ENCODE measurements at regions not wholly inside any gene's neighbourhood (a gene's known extent, or its start where the extent isn't known, plus 50 kb on each side); places are given as distances from the start of the nearest gene placed in this dataset.

- H3K27ac Mint-ChIP-seq, result no peak overlapping the region
- H3K36me3 Mint-ChIP-seq (ENCODE audit: low read depth), result no peaks in the 10 kb centered on the region
- no peak for DNase-seq
- no peaks in the 10 kb centered on the region for H3K4me1 Mint-ChIP-seq
- no peak overlapping the region for H3K4me3 Mint-ChIP-seq
- peaks cover 2% of the 10 kb centered on the region for H3K9me3 Mint-ChIP-seq
- no peaks in the 10 kb centered on the region for H3K27me3 Mint-ChIP-seq
- ChIA-PET CTCF (no interaction called here), POLR2A (no interaction called here)
Measured at GRCh38 chr1:193960040-193960439, 773.6 kb upstream of the B3GALT2 start.

GRCh38 chr1:193957556-193958095 is 771.2 kb upstream of the B3GALT2 start:
- H3K4me3 Mint-ChIP-seq, result no peak overlapping the region
- H3K27ac Mint-ChIP-seq, result no peak overlapping the region
- DNase-seq, result no peak
- H3K4me1 Mint-ChIP-seq, result no peaks in the 10 kb centered on the region
- no peaks in the 10 kb centered on the region for H3K36me3 Mint-ChIP-seq (ENCODE audit: low read depth)
- ChIA-PET CTCF (no interaction called here), POLR2A (no interaction called here)
- H3K27me3 Mint-ChIP-seq, result no peaks in the 10 kb centered on the region
- peaks cover 2% of the 10 kb centered on the region for H3K9me3 Mint-ChIP-seq

- no peaks in the 10 kb centered on the region for H3K4me1 Mint-ChIP-seq
- H3K36me3 Mint-ChIP-seq (ENCODE audit: low read depth), result no peaks in the 10 kb centered on the region
- CTCF ChIA-PET, result interaction anchor here (0.6 kb wide), 2 partner anchors 385 to 795 kb away, joined by 4 read pairs; no protein-coding TSS in a partner anchor
- H3K27me3 Mint-ChIP-seq, result no peaks in the 10 kb centered on the region
- no peak for DNase-seq
- H3K4me3 Mint-ChIP-seq, result no peak overlapping the region
- H3K9me3 Mint-ChIP-seq, result peaks cover 2% of the 10 kb centered on the region
- H3K27ac Mint-ChIP-seq, result no peak overlapping the region
- POLR2A ChIA-PET, result interaction anchor here (0.6 kb wide), 1 partner anchor 87 kb away, joined by 5 read pairs; no protein-coding TSS in a partner anchor
Measured at GRCh38 chr1:193952778-193953374, 766.5 kb upstream of the B3GALT2 start.

- CTCF ChIA-PET, result no interaction called here
- H3K27ac Mint-ChIP-seq, result no peak overlapping the region
- no peak overlapping the region for H3K4me3 Mint-ChIP-seq
- POLR2A ChIA-PET, result no interaction called here
- no peak for DNase-seq
- H3K27me3 Mint-ChIP-seq, result no peaks in the 10 kb centered on the region
- no peaks in the 10 kb centered on the region for H3K36me3 Mint-ChIP-seq (ENCODE audit: low read depth)
- H3K4me1 Mint-ChIP-seq, result no peaks in the 10 kb centered on the region
- no peaks in the 10 kb centered on the region for H3K9me3 Mint-ChIP-seq
Measured at GRCh38 chr1:193951984-193952383, 765.6 kb upstream of the B3GALT2 start.

- CTCF ChIA-PET, result no interaction called here
- POLR2A ChIA-PET, result no interaction called here
- Mint-ChIP-seq H3K27ac (no peak overlapping the region), H3K4me1 (no peaks in the 10 kb centered on the region), H3K36me3 (ENCODE audit: low read depth) (no peaks in the 10 kb centered on the region), H3K27me3 (no peaks in the 10 kb centered on the region), H3K9me3 (no peaks in the 10 kb centered on the region), H3K4me3 (no peak overlapping the region)
- no peak for DNase-seq
Measured at GRCh38 chr1:193944454-193944853, 758.0 kb upstream of the B3GALT2 start.

- no peak overlapping the region for H3K4me3 Mint-ChIP-seq
- H3K4me1 Mint-ChIP-seq, result no peaks in the 10 kb centered on the region
- no peaks in the 10 kb centered on the region for H3K36me3 Mint-ChIP-seq (ENCODE audit: low read depth)
Measured at GRCh38 chr1:193940176-193940575, 753.8 kb upstream of the B3GALT2 start.

GRCh38 chr1:193939585-193939984 is 753.2 kb upstream of the B3GALT2 start:
- no peaks in the 10 kb centered on the region for H3K4me1 Mint-ChIP-seq
- no peak overlapping the region for H3K4me3 Mint-ChIP-seq
- ChIA-PET CTCF (no interaction called here), POLR2A (no interaction called here)
- no peaks in the 10 kb centered on the region for H3K36me3 Mint-ChIP-seq (ENCODE audit: low read depth)
- H3K27me3 Mint-ChIP-seq, result no peaks in the 10 kb centered on the region
- H3K27ac Mint-ChIP-seq, result no peak overlapping the region
- peaks cover 2% of the 10 kb centered on the region for H3K9me3 Mint-ChIP-seq
- DNase-seq, result no peak

More at GRCh38 chr1:193940176-193940575, 753.8 kb upstream of the B3GALT2 start:
- DNase-seq, result no peak
- no peak overlapping the region for H3K27ac Mint-ChIP-seq
- no peaks in the 10 kb centered on the region for H3K27me3 Mint-ChIP-seq
- peaks cover 2% of the 10 kb centered on the region for H3K9me3 Mint-ChIP-seq
- POLR2A ChIA-PET, result no interaction called here
- CTCF ChIA-PET, result no interaction called here

- H3K9me3 Mint-ChIP-seq, result peaks cover 2% of the 10 kb centered on the region
- DNase-seq, result no peak
- H3K4me1 Mint-ChIP-seq, result no peaks in the 10 kb centered on the region
- POLR2A ChIA-PET, result no interaction called here
- H3K36me3 Mint-ChIP-seq (ENCODE audit: low read depth), result no peaks in the 10 kb centered on the region
- CTCF ChIA-PET, result no interaction called here
- no peak overlapping the region for H3K4me3 Mint-ChIP-seq
- no peaks in the 10 kb centered on the region for H3K27me3 Mint-ChIP-seq
- no peak overlapping the region for H3K27ac Mint-ChIP-seq
Measured at GRCh38 chr1:193937308-193937707, 750.9 kb upstream of the B3GALT2 start.

- Mint-ChIP-seq H3K9me3 (peaks cover 9% of the 10 kb centered on the region), H3K27me3 (no peaks in the 10 kb centered on the region), H3K4me3 (no peak overlapping the region), H3K36me3 (ENCODE audit: low read depth) (no peaks in the 10 kb centered on the region), H3K4me1 (no peaks in the 10 kb centered on the region), H3K27ac (no peak overlapping the region)
- no peak for DNase-seq
- ChIA-PET POLR2A (no interaction called here), CTCF (no interaction called here)
Measured at GRCh38 chr1:193932979-193933378, 746.6 kb upstream of the B3GALT2 start.

GRCh38 chr1:193931356-193931755 is 744.9 kb upstream of the B3GALT2 start:
- DNase-seq, result no peak
- no peaks in the 10 kb centered on the region for H3K27me3 Mint-ChIP-seq
- H3K36me3 Mint-ChIP-seq (ENCODE audit: low read depth), result no peaks in the 10 kb centered on the region
- H3K4me3 Mint-ChIP-seq, result no peak overlapping the region
- H3K4me1 Mint-ChIP-seq, result no peaks in the 10 kb centered on the region
- CTCF ChIA-PET, result no interaction called here
- POLR2A ChIA-PET, result no interaction called here
- peaks cover 16% of the 10 kb centered on the region for H3K9me3 Mint-ChIP-seq
- no peak overlapping the region for H3K27ac Mint-ChIP-seq

- CTCF ChIA-PET, result no interaction called here
- H3K27me3 Mint-ChIP-seq, result no peaks in the 10 kb centered on the region
- no peak overlapping the region for H3K27ac Mint-ChIP-seq
- H3K36me3 Mint-ChIP-seq (ENCODE audit: low read depth), result no peaks in the 10 kb centered on the region
- no peaks in the 10 kb centered on the region for H3K4me1 Mint-ChIP-seq
- peaks cover 19% of the 10 kb centered on the region for H3K9me3 Mint-ChIP-seq
- no peak for DNase-seq
- H3K4me3 Mint-ChIP-seq, result no peak overlapping the region
- POLR2A ChIA-PET, result no interaction called here
Measured at GRCh38 chr1:193929374-193930033, 743.1 kb upstream of the B3GALT2 start.

- Mint-ChIP-seq H3K4me1 (no peaks in the 10 kb centered on the region), H3K9me3 (peaks cover 19% of the 10 kb centered on the region), H3K27ac (no peak overlapping the region), H3K36me3 (ENCODE audit: low read depth) (no peaks in the 10 kb centered on the region), H3K27me3 (no peaks in the 10 kb centered on the region), H3K4me3 (no peak overlapping the region)
- no peak for DNase-seq
- CTCF ChIA-PET, result no interaction called here
- POLR2A ChIA-PET, result no interaction called here
Measured at GRCh38 chr1:193927550-193927949, 741.1 kb upstream of the B3GALT2 start.

- no peaks in the 10 kb centered on the region for H3K4me1 Mint-ChIP-seq
Measured at GRCh38 chr1:193926956-193927355, 740.5 kb upstream of the B3GALT2 start.

GRCh38 chr1:193919827-193920226 is 733.4 kb upstream of the B3GALT2 start:
- no peak for DNase-seq
- no peaks in the 10 kb centered on the region for H3K36me3 Mint-ChIP-seq (ENCODE audit: low read depth)
- peaks cover 5% of the 10 kb centered on the region for H3K9me3 Mint-ChIP-seq
- no peaks in the 10 kb centered on the region for H3K4me1 Mint-ChIP-seq
- ChIA-PET POLR2A (no interaction called here), CTCF (no interaction called here)
- H3K4me3 Mint-ChIP-seq, result no peak overlapping the region
- no peak overlapping the region for H3K27ac Mint-ChIP-seq
- no peaks in the 10 kb centered on the region for H3K27me3 Mint-ChIP-seq

More at GRCh38 chr1:193926956-193927355, 740.5 kb upstream of the B3GALT2 start:
- Mint-ChIP-seq H3K4me3 (no peak overlapping the region), H3K9me3 (peaks cover 19% of the 10 kb centered on the region), H3K36me3 (ENCODE audit: low read depth) (no peaks in the 10 kb centered on the region), H3K27me3 (no peaks in the 10 kb centered on the region), H3K27ac (no peak overlapping the region)
- CTCF ChIA-PET, result no interaction called here
- DNase-seq, result no peak
- POLR2A ChIA-PET, result no interaction called here
